WERI-Rb-1 (cell line): ENCODE measurements at regions not wholly inside any gene's neighbourhood (a gene's known extent, or its start where the extent isn't known, plus 50 kb on each side); places are given as distances from the start of the nearest gene placed in this dataset.

Source experiments
- DNase-seq: peaks from one replicate; pipeline ENCODE4 v3.0.0-alpha.2; 2020
- H3K27ac ChIP-seq: fragments of 250-450 bp; sonication (Bioruptor Pico); 2 replicates; pipeline ENCODE4 v1.5.1; 2020; ENCODE audit warnings: mild to moderate bottlenecking, moderate library complexity
- H3K27me3 ChIP-seq: fragments of 250-450 bp; sonication (Bioruptor Pico); 2 replicates; pipeline ENCODE4 v1.5.1; 2021; ENCODE audit warnings: mild to moderate bottlenecking, low read depth, moderate library complexity; ENCODE audit not compliant: insufficient read depth, severe bottlenecking
- H3K36me3 ChIP-seq: fragments of 250-450 bp; sonication (Bioruptor Pico); 2 replicates; pipeline ENCODE4 v1.5.1; 2020; ENCODE audit warnings: mild to moderate bottlenecking, moderate library complexity
- H3K4me3 ChIP-seq: 2 replicates; pipeline ENCODE4 v1.5.1; 2011; ENCODE audit warnings: low read depth, mild to moderate bottlenecking, control low read depth, low read length
- H3K9me3 ChIP-seq: fragments of 250-450 bp; sonication (Bioruptor Pico); 2 replicates; pipeline ENCODE4 v1.5.1; 2021; ENCODE audit warnings: mild to moderate bottlenecking, moderate library complexity; ENCODE audit not compliant: severe bottlenecking
- TF ChIP-seq, protein P1 (sequence below): IDR thresholded peaks from 2 replicates; pipeline ENCODE4 v1.5.1; 2011; ENCODE audit warnings: low read depth, mild to moderate bottlenecking, control low read depth, inconsistent platforms, low read length

- DNase-seq: no peak
- Histone ChIP-seq H3K27ac (no peak overlapping the region), H3K9me3 (no peaks in the 10 kb centered on the region), H3K27me3 (no peaks in the 10 kb centered on the region), H3K36me3 (no peaks in the 10 kb centered on the region), H3K4me3 (no peak overlapping the region)
- TF ChIP-seq, protein P1, sequence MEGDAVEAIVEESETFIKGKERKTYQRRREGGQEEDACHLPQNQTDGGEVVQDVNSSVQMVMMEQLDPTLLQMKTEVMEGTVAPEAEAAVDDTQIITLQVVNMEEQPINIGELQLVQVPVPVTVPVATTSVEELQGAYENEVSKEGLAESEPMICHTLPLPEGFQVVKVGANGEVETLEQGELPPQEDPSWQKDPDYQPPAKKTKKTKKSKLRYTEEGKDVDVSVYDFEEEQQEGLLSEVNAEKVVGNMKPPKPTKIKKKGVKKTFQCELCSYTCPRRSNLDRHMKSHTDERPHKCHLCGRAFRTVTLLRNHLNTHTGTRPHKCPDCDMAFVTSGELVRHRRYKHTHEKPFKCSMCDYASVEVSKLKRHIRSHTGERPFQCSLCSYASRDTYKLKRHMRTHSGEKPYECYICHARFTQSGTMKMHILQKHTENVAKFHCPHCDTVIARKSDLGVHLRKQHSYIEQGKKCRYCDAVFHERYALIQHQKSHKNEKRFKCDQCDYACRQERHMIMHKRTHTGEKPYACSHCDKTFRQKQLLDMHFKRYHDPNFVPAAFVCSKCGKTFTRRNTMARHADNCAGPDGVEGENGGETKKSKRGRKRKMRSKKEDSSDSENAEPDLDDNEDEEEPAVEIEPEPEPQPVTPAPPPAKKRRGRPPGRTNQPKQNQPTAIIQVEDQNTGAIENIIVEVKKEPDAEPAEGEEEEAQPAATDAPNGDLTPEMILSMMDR: no peak
These were observed 132.8 kb upstream of the NCK2 start for GRCh38 chr2:105611811-105612424.

- TF ChIP-seq, protein P1: no peak
- Histone ChIP-seq H3K27ac (no peak overlapping the region), H3K9me3 (no peaks in the 10 kb centered on the region), H3K4me3 (no peak overlapping the region), H3K27me3 (no peaks in the 10 kb centered on the region), H3K36me3 (no peaks in the 10 kb centered on the region)
- DNase-seq: no peak
These were observed 133.4 kb upstream of the NCK2 start for GRCh38 chr2:105611333-105611637.

DNA sequence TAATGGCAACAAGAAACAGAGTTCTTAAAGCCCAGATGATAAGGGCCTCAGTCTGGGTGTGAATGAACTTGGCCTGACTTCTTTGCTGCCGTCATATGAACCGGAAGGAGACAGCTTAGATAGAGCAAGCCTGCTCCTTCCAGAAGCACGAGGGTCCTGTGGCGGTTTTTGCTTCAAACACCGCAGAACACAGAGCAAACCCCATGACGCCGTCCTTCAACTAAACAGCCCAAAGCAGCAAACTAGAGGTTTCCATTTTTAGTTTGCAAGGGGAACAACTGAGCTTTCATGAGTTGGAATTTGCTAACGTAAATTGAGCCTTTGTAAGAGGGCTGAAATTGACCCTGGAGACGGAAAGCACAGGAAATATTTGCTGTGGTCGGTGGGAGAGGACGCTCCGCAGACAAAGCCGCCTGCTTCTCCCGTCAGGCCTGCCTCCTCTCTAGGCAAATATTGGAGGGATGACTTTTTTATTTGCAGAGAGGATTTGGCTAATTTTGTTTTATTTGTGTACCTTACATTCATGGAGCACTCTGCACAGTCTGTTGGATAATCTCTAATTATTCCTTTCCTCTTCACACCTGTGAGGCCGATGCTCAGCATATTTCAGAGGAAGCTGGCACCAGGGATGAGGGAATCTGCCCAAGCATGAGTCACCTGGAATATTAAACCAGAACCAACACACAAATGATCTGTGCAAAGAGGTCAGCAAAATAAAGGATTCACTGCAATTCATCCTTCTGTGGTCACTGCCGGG, 134.0 kb upstream of the NCK2 start:
- no peaks in the 10 kb centered on the region for H3K27me3 ChIP-seq

GRCh38 chr2:105609746-105610402, 134.8 kb upstream of the NCK2 start:
- DNase-seq: no peak

More for the DNA sequence above, 134.0 kb upstream of the NCK2 start:
- Histone ChIP-seq H3K36me3 (no peaks in the 10 kb centered on the region), H3K4me3 (no peak overlapping the region), H3K9me3 (no peaks in the 10 kb centered on the region), H3K27ac (no peak overlapping the region)
- DNase-seq: no peak
- TF ChIP-seq, protein P1: no peak

DNA sequence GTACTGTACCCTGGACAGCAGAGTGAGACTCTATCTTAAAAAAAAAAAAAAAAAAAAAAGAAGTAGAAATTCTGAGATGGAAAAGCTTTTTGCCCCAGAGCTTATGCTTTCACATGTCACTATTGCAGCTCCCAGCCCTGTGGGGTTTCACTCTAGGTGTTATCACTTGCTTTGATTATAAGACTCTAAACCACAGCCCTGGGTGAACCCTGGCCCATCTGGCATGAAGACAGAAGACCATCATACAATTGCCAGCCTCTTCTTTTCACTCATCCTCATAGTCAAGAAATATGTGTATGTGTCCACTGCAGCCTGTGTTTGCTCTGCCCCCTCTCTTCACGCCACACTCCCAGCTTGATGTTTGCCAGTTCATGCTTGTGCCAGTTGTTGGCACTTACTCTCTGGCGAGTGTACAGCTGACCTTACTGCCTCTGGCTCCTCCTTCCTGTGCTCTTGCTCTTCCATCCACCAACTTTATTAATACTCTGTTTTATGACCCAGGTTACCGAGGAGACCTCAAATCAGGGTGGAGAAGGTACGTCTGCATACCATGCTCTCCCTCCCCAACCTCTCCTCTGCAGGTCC, 136.7 kb upstream of the NCK2 start:
- Histone ChIP-seq H3K9me3 (no peaks in the 10 kb centered on the region), H3K27ac (no peak overlapping the region), H3K27me3 (no peaks in the 10 kb centered on the region), H3K36me3 (no peaks in the 10 kb centered on the region), H3K4me3 (no peak overlapping the region)
- TF ChIP-seq, protein P1: no peak
- DNase-seq: no peak

More at GRCh38 chr2:105609746-105610402, 134.8 kb upstream of the NCK2 start:
- H3K27me3 ChIP-seq: no peaks in the 10 kb centered on the region
- TF ChIP-seq, protein P1: no peak
- H3K4me3 ChIP-seq: no peak overlapping the region
- no peak overlapping the region for H3K27ac ChIP-seq
- H3K36me3 ChIP-seq: no peaks in the 10 kb centered on the region
- H3K9me3 ChIP-seq: no peaks in the 10 kb centered on the region
